NCI-H748 treated with DMSO at 0.1 percent for 48 hours (cell line): ENCODE measurements at regions not wholly inside any gene's neighbourhood (a gene's known extent, or its start where the extent isn't known, plus 50 kb on each side); places are given as distances from the start of the nearest gene placed in this dataset.
A peak's percentile ranks its signal among the peaks of the same experiment; 100 is the strongest.
"Not testable (repeated sequence)": the region's sequence is repeated elsewhere in the genome, so short reads cannot be mapped to it uniquely, and the experiment has no call there.

Source experiments
- DNase-seq: peaks from one replicate; lab custom pipeline; 2025; lab: John Stamatoyannopoulos, UW

- no peak for DNase-seq
Observed at GRCh38 chr2:45114221-45114955, 105.1 kb upstream of the SIX2 start.

DNA sequence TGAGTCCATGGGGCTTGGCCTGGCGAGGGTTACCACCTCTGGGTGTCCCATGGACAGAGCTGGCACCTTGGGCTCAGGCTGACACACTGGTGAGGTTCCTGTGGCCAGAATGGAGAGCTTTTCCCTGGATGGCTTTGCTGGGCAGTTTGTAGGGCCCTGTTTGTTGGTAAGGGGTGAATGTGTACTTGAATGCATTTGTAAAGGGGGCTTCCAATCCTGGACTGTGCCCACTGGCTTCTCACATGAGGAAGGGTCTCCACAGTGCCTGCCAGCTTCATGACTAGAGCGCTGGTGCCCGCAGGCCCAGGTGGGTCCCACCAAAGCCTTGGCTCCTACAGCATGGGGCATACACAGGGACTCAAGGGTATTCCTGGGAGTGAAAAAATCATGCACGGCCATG lies 103.5 kb upstream of the SIX2 start:
- DNase-seq, result no peak

DNA sequence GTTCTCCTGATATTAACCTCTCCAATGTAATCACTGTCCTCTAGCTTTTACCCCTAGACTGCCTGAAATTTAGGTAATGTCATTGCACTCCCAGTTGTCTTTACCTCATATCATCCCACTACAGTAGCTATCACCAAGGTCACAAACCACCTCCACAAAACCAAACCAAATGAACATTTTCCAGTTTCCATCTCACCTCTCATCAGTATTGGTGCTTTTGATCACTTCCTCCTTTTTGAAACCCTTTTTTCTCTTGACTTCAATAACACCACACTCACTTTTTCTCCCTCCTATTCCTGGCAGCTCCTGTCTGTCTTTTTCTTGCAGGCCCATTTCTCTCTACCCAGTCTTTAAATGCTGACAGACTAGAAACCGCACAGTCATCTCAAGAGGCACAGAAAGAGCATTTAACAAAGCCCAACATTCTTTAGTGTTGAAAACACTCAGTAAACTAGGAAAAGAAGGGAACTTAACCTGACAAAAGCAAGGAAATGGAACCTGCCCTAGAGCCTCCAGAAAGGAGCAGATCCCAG lies 95.9 kb upstream of the SIX2 start:
- no peak for DNase-seq

GRCh38 chr2:45104429-45104828 lies 95.2 kb upstream of the SIX2 start:
- DNase-seq, result no peak

- no peak for DNase-seq
Observed at GRCh38 chr2:45103351-45104345, 94.4 kb upstream of the SIX2 start.

DNA sequence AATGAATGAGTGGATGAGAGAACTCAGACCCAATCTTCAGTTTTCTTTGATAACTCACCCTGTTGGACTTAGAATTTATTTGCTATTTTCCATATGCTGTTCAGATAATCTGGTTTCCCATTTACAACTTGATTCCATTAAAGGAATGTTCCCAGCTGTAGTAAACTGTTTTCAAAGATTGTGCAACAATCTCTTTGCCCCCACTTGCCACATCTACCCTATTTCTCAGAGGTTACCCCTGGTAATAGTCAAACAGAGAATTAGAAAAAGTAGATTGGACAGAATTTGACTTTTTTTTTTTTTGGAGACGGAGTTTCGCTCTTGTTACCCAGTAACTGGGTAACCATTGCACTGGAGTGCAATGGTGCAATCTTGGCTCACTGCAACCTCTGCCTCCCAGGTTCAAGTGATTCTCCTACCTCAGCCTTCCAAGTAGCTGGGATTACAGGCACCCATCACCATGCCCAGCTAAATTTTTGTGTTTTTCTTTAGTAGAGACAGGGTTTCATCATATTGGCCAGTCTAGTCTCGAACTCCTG lies 93.4 kb upstream of the SIX2 start:
- DNase-seq, result no peak

GRCh38 chr2:45102141-45102540 lies 92.9 kb upstream of the SIX2 start:
- no peak for DNase-seq

- no peak for DNase-seq
Observed at GRCh38 chr2:45096996-45097395, 87.7 kb upstream of the SIX2 start.

DNA sequence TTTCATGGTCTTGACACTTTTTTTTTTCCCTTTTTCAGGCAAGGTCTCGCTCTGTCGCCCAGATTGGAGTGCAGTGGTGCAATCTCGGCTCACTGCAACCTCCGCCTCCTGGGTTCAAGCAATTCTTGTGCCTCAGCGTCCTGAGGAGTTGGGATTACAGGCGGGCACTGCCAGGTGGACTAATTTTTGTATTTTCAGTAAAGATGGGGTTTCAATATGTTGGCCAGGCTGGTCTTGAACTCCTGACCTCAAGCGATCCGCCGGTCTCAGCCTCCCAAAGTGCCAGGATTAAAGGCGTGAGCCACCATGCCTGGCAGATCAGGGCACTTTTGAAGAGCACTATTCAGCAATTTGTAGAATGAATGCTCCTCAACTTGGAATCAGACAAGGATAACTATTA lies 86.8 kb upstream of the SIX2 start:
- DNase-seq, result not testable (repeated sequence)

DNA sequence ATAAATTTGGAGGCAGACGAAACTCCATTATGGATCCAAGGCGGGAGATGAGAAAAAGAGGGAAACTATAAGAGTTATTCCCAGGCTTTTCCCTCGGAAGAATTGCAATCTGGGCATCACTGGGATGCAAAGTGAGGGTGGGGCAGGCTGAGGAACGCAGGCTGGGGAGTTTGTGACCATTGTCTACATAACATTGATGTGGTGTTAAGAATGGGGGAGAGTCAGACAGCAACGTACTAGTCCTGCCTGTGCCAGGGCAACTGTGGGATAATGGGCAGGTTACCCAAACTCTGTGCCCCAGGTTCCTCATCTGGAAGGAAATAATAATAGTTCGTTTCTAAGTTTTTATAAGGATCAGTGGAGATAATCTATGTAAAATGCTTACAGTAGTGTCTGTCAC lies 84.4 kb upstream of the SIX2 start:
- no peak for DNase-seq

- no peak for DNase-seq
Observed at GRCh38 chr2:45093181-45093580, 83.9 kb upstream of the SIX2 start.

DNA sequence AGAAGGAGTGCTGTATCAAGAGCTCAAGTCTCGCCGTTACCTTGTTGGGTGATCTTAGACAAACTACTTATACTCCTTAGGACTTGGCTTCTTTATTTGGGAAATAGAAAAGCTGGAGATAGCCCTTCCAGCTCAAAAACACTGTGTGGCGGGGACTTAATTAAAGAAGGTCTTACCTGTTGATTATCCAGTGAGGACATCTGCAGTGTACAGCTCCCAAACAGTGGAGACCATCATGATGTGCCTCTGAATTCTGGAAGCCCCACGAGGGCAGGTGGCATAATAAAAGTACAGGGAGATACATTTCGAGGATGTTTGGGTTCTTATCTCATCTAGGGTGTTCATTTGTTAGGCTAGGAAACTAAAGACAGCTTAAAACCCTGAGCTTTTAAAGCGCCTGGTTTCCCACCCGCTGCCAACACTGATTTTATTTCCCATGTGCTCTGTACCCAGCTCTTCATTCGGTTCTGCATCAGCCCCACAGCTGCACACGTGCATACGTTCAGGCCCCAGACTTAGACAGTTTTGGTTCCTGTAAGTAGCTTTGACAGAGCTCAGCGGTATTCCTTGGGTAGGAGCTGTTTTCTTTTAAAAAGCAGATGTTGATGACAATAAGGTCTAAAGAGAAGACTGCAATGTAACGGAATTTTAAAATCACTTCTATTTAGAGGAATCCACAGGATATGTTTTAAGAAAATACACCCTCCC lies 80.5 kb upstream of the SIX2 start:
- DNase-seq, result no peak

- no peak for DNase-seq
Observed at GRCh38 chr2:45085487-45085886, 76.2 kb upstream of the SIX2 start.

- no peak for DNase-seq
Observed at GRCh38 chr2:45084361-45085020, 75.2 kb upstream of the SIX2 start.

- no peak for DNase-seq
Observed at GRCh38 chr2:45083175-45083574, 73.9 kb upstream of the SIX2 start.

DNA sequence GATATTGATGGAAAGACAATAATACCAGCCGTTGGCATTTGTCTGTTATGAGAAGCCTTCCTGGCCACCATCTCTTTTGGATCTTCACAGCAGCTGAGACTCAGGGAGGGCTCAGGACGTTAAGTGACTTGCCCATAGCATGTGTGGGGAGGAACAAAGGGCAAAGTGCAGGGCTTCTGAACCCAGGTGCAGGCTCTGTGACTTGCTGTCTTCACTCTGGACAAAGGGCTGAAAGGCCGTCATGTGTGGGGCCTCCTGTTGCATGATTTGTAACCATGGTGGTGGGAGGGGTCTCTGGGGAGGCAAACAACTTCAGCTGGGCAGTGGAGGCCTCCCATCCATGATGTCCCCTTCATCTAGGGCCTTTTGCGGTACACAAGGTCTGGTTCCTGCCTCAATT lies 65.5 kb upstream of the SIX2 start:
- no peak for DNase-seq

DNA sequence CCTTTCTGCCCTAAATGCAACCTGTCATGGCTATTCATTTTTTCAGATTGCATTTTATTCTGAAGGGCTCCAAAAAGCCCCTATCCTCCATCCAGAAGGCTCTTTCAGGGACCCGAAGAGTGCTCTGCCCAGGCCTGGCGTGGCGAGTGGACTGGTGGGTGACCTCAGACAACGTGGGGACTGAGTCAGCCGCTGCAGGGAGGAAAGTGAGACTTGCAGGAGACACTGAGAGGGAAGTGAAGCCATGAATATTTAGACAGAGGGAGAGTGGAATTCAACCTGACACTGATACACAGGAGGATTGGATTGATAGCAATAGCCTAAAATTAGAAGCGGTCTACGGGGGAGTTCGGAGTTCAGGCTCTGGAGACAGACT lies 63.6 kb upstream of the SIX2 start:
- no peak for DNase-seq

- no peak for DNase-seq
Observed at GRCh38 chr2:45072064-45072861, 63.0 kb upstream of the SIX2 start.

- DNase-seq, result peak; percentile 15
Observed at GRCh38 chr2:45070113-45070652, 60.9 kb upstream of the SIX2 start.

- no peak for DNase-seq
Observed at GRCh38 chr2:45069684-45070083, 60.4 kb upstream of the SIX2 start.
